Coronary artery (tissue), 2 donors: ENCODE measurements at regions not wholly inside any gene's neighbourhood (a gene's known extent, or its start where the extent isn't known, plus 50 kb on each side); places are given as distances from the start of the nearest gene placed in this dataset.
"Not testable (repeated sequence)": the region's sequence is repeated elsewhere in the genome, so short reads cannot be mapped to it uniquely, and the experiment has no call there.

Experiments
- DNase-seq: peaks from one replicate; pipeline ENCODE4 v3.0.0-alpha.2; 2017; ENCODE audit warnings: low spot score
- H3K27ac ChIP-seq, 2 donors: fragments of 200-600 bp; sonication (generic); one replicate each; pipeline ENCODE4 v1.5.1; 2016 to 2019
- H3K4me3 ChIP-seq: fragments of 200-600 bp; sonication (generic); 2 replicates; pipeline ENCODE4 v1.5.1; 2016; ENCODE audit warnings: mild to moderate bottlenecking, moderate library complexity
- TF ChIP-seq, protein P1 (sequence below): fragments of 200-600 bp; sonication (generic); IDR thresholded peaks from one replicate; pipeline ENCODE4 v1.5.1; 2019; ENCODE audit warnings: antibody characterized with exemption

DNA sequence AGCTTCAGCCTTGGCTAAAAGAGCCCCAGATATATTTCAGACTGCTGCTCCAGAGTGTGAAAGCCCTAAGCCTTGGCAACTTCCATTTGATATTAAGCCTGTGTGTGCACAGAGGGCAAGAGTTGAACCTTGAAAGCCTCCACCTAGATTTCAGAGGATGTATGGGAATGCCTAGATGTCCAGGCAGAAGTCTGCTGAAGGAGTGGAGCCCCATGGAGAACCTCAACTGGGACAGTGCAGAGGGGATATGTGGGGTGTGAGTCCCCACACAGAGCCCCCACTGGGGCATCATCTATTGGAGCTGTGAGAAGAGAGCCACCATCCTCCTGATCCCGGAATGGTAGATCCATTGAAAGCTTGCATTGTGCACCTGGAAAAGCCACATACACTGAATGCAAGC, 1784.8 kb upstream of the CDH9 start:
- no peak overlapping the region for H3K4me3 ChIP-seq
- no peak for DNase-seq
- TF ChIP-seq, protein P1, sequence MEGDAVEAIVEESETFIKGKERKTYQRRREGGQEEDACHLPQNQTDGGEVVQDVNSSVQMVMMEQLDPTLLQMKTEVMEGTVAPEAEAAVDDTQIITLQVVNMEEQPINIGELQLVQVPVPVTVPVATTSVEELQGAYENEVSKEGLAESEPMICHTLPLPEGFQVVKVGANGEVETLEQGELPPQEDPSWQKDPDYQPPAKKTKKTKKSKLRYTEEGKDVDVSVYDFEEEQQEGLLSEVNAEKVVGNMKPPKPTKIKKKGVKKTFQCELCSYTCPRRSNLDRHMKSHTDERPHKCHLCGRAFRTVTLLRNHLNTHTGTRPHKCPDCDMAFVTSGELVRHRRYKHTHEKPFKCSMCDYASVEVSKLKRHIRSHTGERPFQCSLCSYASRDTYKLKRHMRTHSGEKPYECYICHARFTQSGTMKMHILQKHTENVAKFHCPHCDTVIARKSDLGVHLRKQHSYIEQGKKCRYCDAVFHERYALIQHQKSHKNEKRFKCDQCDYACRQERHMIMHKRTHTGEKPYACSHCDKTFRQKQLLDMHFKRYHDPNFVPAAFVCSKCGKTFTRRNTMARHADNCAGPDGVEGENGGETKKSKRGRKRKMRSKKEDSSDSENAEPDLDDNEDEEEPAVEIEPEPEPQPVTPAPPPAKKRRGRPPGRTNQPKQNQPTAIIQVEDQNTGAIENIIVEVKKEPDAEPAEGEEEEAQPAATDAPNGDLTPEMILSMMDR: no peak
- no peak overlapping the region for H3K27ac ChIP-seq

DNA sequence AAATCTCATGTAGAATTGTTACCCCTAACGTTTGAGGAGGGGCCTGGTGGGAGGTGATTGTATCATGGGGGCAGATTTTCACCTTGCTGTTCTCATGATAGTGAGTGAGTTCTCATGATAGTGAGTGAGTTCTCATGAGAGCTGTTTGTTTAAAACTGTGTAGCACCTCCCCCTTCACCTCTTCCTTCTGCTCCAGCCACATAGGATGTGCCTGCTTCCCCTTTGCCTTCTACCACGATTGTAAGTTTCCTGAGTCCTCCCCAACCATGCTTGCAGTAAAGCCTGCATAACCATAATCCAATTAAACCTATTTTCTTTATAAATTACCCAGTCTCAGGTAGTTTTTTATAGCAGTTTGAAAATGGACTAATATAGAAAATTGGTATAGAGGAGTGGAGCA, 1783.7 kb upstream of the CDH9 start:
- DNase-seq: no peak
- TF ChIP-seq, protein P1: no peak
- Histone ChIP-seq H3K27ac (no peak overlapping the region), H3K4me3 (no peak overlapping the region)

DNA sequence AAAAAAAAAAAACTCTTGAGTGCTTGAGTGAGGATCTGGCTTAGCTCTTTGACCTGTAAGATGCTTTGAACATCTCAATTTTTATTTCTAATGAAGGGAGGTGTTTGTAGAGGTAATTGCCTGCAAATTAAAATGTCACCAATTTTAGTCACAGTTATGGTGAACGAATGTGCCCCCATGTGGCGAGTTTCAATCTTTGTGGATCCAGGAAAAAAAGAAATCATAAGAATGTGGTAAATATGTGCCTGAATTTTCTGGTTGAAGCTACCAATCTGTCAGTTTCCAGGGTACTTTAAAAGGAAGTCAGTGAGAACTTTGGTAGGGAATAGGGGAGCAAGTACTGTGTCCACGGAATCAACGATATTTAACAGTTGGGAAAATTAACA, 1772.4 kb upstream of the CDH9 start:
- H3K27ac ChIP-seq: no peak overlapping the region
- no peak overlapping the region for H3K4me3 ChIP-seq
- DNase-seq: no peak
- TF ChIP-seq, protein P1: no peak

DNA sequence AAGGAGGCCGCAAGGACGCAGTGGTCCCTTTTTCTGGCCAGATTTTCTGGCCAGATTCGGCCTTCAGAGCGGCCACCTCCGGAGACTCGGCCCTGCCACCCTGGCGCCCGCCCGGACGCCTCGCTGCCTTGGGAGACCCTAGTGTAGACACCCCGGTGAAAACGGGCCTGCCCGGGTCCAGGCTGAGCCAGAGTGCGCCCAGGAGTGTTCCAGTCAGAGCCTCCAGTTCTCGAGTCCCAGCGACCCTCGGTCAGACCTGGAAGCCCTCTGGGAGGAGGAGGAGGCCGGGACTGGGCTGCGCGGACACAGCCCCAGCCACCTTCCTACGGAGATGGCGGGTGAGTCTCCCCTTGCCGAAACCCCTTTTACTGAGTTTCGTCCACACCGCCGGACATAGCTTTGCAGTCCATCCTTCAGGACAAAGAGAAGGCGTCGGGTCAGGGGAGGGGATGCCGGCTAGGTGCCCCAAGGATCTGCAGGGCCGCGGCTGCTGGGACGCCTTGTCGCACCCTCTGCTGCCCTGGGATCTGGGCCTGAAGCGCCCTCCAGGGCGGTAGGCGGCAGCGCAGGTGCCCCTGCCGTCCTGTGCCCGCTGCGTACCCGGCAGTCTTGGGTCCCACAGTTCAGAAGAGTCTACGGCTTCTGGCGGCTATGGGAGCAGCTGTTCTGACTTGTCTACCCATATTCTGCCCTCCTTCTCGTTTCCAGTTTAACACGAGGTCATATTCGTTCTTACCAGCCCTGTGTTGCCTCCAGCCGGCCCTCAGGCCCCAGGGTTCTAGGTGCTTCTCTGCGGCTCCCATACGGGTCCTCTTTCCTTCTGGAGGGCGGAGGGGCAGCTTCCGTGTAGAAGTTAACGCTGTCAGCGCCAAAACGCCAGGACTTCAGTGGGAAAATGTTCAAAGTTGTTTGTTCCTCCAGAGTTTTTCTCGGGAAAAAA, 1771.7 kb upstream of the CDH9 start:
- TF ChIP-seq, protein P1: no peak
- H3K4me3 ChIP-seq: no peak overlapping the region
- H3K27ac ChIP-seq: no peak overlapping the region
- DNase-seq: no peak

DNA sequence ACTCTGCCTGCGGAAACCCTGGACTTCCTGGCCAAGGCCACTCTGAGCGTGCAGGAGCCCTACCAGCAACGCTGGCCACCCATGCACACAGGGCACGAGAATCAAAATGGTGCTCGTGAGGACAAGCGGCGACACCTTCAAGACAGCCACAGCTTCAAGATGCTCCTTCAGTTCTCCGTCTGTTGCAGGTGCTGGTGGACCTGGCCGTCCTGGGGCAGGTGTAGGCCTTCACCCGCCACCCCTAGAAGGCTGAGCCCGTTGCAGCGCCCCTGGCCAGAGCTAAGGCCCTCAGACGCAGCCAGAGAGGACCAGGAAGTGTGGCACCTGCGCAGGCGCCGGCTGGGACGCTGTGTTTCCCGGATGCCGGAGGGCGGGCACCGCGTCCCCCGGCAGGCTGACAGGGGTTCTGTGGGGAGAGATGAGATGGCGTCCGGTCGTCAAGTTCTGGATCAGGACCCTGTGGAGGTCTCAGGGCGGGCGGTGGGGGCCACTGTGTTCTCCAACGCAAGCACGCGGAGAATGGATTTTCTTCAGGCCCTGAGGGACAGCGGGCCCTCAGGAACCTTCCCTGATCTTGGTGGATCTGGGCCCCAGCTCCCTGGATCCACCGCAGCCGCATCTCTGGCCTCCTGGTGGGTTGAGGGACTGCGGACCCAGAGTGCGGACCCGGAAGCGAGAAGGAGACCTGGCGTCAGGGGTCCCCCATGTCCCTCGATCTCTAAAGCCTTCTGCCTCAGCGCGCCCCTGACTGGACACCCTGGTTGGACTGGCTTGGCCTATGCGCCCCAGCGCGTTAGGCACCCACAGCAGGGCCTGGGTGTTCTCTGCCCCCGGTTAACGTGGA, 1770.8 kb upstream of the CDH9 start:
- TF ChIP-seq, protein P1: no peak
- H3K4me3 ChIP-seq: no peak overlapping the region
- DNase-seq: no peak
- no peak overlapping the region for H3K27ac ChIP-seq

DNA sequence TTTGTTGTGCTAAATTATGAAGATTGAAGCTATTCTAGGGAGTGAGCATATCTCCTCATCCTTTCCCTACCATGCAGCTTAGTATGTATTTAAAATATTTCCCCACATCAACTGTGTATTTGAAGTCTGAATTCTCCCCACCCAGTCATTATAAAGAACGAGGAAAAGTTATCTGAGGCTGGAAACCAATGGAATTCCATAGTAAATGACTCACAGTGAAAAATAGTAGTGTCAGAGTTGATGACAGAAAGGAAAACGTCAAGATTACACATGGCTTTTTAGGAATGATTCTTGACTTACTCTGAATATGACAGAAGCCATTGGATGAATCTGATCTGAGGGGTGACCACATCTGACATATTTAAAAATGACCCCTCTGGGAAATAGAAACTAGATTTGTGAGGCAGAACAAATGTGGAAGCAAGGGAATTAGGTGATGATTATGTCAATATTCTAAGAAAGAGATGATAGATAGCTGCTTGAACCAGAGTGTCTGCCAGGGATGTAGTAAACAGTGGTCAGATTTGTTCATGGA, 1768.9 kb upstream of the CDH9 start:
- DNase-seq: no peak
- Histone ChIP-seq H3K27ac (no peak overlapping the region), H3K4me3 (no peak overlapping the region)
- TF ChIP-seq, protein P1: no peak

DNA sequence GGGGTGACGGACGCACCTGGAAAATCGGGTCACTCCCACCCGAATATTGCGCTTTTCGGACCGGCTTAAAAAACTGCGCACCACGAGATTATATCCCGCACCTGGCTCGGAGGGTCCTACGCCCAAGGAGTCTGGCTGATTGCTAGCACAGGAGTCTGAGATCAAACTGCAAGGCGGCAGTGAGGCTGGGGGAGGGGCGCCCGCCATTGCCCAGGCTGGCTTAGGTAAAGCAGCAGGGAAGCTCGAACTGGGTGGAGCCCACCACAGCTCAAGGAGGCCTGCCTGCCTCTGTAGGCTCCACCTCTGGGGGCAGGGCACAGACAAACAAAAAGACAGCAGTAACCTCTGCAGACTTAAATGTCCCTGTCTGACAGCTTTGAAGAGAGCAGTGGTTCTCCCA, 1760.6 kb upstream of the CDH9 start:
- not testable (repeated sequence) for DNase-seq, H3K27ac ChIP-seq, H3K4me3 ChIP-seq
